Osteocyte (in vitro differentiated cells): ENCODE measurements at regions not wholly inside any gene's neighbourhood (a gene's known extent, or its start where the extent isn't known, plus 50 kb on each side); places are given as distances from the start of the nearest gene placed in this dataset.

Experiments
- DNase-seq: peaks from one replicate; pipeline ENCODE4 v3.0.0; 2021; ENCODE audit warnings: mixed read lengths; ENCODE audit not compliant: unreplicated experiment; ENCODE audit errors: extremely low spot score
- H3K27ac Mint-ChIP-seq: one replicate; pipeline ENCODE4 v1.8.0; 2021; ENCODE audit warnings: mild to moderate bottlenecking, mixed read lengths; ENCODE audit not compliant: unreplicated experiment
- H3K27me3 Mint-ChIP-seq: one replicate; pipeline ENCODE4 v1.8.0; 2021; ENCODE audit warnings: mixed read lengths; ENCODE audit not compliant: unreplicated experiment
- H3K36me3 Mint-ChIP-seq: one replicate; pipeline ENCODE4 v1.8.0; 2021; ENCODE audit warnings: mixed read lengths; ENCODE audit not compliant: unreplicated experiment
- H3K4me1 Mint-ChIP-seq: one replicate; pipeline ENCODE4 v1.8.0; 2021; ENCODE audit warnings: mixed read lengths; ENCODE audit not compliant: unreplicated experiment
- H3K4me3 Mint-ChIP-seq: one replicate; pipeline ENCODE4 v1.8.0; 2021; ENCODE audit warnings: mild to moderate bottlenecking, moderate library complexity, mixed read lengths; ENCODE audit not compliant: unreplicated experiment
- H3K9me3 Mint-ChIP-seq: one replicate; pipeline ENCODE4 v1.8.0; 2021; ENCODE audit warnings: mixed read lengths; ENCODE audit not compliant: unreplicated experiment
- TF ChIP-seq, protein P1 (sequence below): fragments of 200-600 bp; sonication (generic); IDR thresholded peaks from 2 replicates; pipeline ENCODE4 v1.5.0; 2021; ENCODE audit warnings: antibody characterized with exemption, mild to moderate bottlenecking, moderate library complexity

DNA sequence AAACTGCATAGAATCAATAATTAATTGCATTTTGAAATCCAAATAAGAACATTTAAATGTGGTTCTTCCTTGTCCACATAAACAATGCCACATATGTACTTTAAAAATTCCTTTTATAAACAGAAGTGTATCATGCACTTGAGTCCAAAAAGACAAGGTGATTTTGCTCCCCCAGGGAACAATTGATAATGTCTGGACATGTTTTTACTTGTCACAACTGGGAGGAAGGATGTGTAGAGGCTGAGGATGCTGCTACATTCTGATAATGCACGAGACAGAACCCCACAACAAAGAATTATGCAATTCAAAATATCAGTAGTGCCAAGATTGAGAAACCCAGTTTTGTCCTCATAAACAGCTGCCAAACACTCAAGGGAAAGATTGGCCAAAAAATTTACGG is 181.1 kb upstream of the ISL1 start:
- DNase-seq: no peak
- Mint-ChIP-seq H3K4me1 (no peaks in the 10 kb centered on the region), H3K4me3 (no peak overlapping the region), H3K27ac (no peak overlapping the region), H3K27me3 (no peaks in the 10 kb centered on the region), H3K9me3 (no peaks in the 10 kb centered on the region), H3K36me3 (no peaks in the 10 kb centered on the region)
- TF ChIP-seq, protein P1, sequence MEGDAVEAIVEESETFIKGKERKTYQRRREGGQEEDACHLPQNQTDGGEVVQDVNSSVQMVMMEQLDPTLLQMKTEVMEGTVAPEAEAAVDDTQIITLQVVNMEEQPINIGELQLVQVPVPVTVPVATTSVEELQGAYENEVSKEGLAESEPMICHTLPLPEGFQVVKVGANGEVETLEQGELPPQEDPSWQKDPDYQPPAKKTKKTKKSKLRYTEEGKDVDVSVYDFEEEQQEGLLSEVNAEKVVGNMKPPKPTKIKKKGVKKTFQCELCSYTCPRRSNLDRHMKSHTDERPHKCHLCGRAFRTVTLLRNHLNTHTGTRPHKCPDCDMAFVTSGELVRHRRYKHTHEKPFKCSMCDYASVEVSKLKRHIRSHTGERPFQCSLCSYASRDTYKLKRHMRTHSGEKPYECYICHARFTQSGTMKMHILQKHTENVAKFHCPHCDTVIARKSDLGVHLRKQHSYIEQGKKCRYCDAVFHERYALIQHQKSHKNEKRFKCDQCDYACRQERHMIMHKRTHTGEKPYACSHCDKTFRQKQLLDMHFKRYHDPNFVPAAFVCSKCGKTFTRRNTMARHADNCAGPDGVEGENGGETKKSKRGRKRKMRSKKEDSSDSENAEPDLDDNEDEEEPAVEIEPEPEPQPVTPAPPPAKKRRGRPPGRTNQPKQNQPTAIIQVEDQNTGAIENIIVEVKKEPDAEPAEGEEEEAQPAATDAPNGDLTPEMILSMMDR: no peak

DNA sequence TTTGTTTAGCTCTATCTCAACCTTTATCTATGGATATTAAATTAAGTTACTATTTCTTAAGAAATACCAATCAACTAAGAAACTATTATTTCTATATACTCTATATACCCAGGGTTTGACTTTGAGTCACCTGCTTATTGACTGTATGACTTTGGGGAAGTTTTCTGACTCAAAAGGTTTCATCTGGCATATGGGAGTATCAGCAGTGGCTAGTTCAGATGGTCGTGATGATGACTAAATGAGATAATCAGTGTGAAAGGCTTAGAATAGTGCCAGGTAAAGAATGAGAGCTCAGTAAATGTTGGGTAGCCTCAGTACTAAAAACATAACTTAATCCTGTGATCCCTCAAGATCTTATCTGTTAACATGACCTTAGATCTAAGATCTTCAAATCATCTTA is 179.7 kb upstream of the ISL1 start:
- no peaks in the 10 kb centered on the region for H3K4me1 Mint-ChIP-seq
- H3K4me3 Mint-ChIP-seq: no peak overlapping the region
- no peaks in the 10 kb centered on the region for H3K36me3 Mint-ChIP-seq
- DNase-seq: no peak
- no peaks in the 10 kb centered on the region for H3K9me3 Mint-ChIP-seq
- TF ChIP-seq, protein P1: no peak
- H3K27ac Mint-ChIP-seq: no peak overlapping the region
- H3K27me3 Mint-ChIP-seq: no peaks in the 10 kb centered on the region

GRCh38 chr5:51208296-51208695 is 175.0 kb upstream of the ISL1 start:
- no peak for DNase-seq
- H3K9me3 Mint-ChIP-seq: no peaks in the 10 kb centered on the region
- H3K27ac Mint-ChIP-seq: no peak overlapping the region
- H3K27me3 Mint-ChIP-seq: no peaks in the 10 kb centered on the region
- TF ChIP-seq, protein P1: no peak
- H3K4me1 Mint-ChIP-seq: no peaks in the 10 kb centered on the region
- H3K4me3 Mint-ChIP-seq: no peak overlapping the region
- H3K36me3 Mint-ChIP-seq: no peaks in the 10 kb centered on the region

- no peak for DNase-seq
- no peak overlapping the region for H3K27ac Mint-ChIP-seq
- peaks cover 4% of the 10 kb centered on the region for H3K9me3 Mint-ChIP-seq
- TF ChIP-seq, protein P1: no peak
- H3K27me3 Mint-ChIP-seq: no peaks in the 10 kb centered on the region
- no peaks in the 10 kb centered on the region for H3K4me1 Mint-ChIP-seq
- H3K4me3 Mint-ChIP-seq: no peak overlapping the region
- no peaks in the 10 kb centered on the region for H3K36me3 Mint-ChIP-seq
Observed at GRCh38 chr5:51214746-51215145, 168.5 kb upstream of the ISL1 start.

- Mint-ChIP-seq H3K4me1 (no peaks in the 10 kb centered on the region), H3K27me3 (no peaks in the 10 kb centered on the region), H3K9me3 (peaks cover 22% of the 10 kb centered on the region), H3K4me3 (no peak overlapping the region), H3K27ac (no peak overlapping the region), H3K36me3 (no peaks in the 10 kb centered on the region)
- no peak for DNase-seq
- TF ChIP-seq, protein P1: no peak
Observed at GRCh38 chr5:51225789-51226742, 157.2 kb upstream of the ISL1 start.
